Stomach (tissue), 8 donors: ENCODE measurements at regions not wholly inside any gene's neighbourhood (a gene's known extent, or its start where the extent isn't known, plus 50 kb on each side); places are given as distances from the start of the nearest gene placed in this dataset.
A peak's percentile ranks its signal among the peaks of the same experiment; 100 is the strongest.

Source experiments
- DNase-seq, 2 donors: peaks; one replicate each; pipeline versions ENCODE4 v3.0.0 to v3.0.0-alpha.2; 2013 to 2019
- H3K27ac ChIP-seq, 5 donors: fragments of 200-600 bp in 4 of 5; sonication (generic) in 4 of 5; one replicate each; pipeline ENCODE4 v1.5.1; 2013 to 2019; ENCODE audit warnings: mild to moderate bottlenecking in 1 of 5, moderate library complexity in 1 of 5
- H3K27me3 ChIP-seq, 3 donors: fragments of 200-600 bp; sonication (generic); one replicate each; pipeline ENCODE4 v1.5.1; 2017 to 2019; ENCODE audit warnings: mixed run types in 1 of 3
- H3K36me3 ChIP-seq, 4 donors: fragments of 200-600 bp; sonication (generic); 1 replicate in 3 of 4; 2 replicates in 1 of 4; pipeline ENCODE4 v1.5.1; 2016 to 2019
- H3K4me1 ChIP-seq, 4 donors: fragments of 200-600 bp; sonication (generic); one replicate each; pipeline ENCODE4 v1.5.1; 2016 to 2019
- H3K4me3 ChIP-seq, 4 donors: fragments of 200-600 bp; sonication (generic) in 3 of 4; one replicate each; pipeline ENCODE4 v1.5.1; 2016 to 2019; ENCODE audit warnings: mild to moderate bottlenecking in 1 of 4
- H3K9me3 ChIP-seq, 4 donors: fragments of 200-600 bp; sonication (generic); one replicate each; pipeline ENCODE4 v1.5.1; 2016 to 2019
- EP300 ChIP-seq: sonication (generic); formaldehyde crosslinking; IDR thresholded peaks from one replicate; pipeline ENCODE4 v1.6.1; 2017; ENCODE audit warnings: antibody characterized with exemption
- POLR2A ChIP-seq, 4 donors: fragments of 450-650 bp; IDR thresholded peaks; one replicate each; pipeline ENCODE4 v1.6.1; 2016; ENCODE audit warnings: antibody characterized with exemption in 4 of 4, control low read depth in 2 of 4, mild to moderate bottlenecking in 1 of 4, moderate library complexity in 1 of 4
- POLR2AphosphoS5 ChIP-seq, 3 donors: sonication (generic); formaldehyde crosslinking; IDR thresholded peaks; one replicate each; pipeline ENCODE4 v1.6.1; 2016; ENCODE audit warnings: antibody characterized with exemption in 3 of 3
- WGBS, 5 donors: extraction: QIAGEN DNeasy Blood & Tissue Kit in 3 of 5; methylation state at CpG; one replicate each; pipeline versions ENCODE4 v1.1.5 to v1.1.7; 2013 to 2018; 5-methylcytosine and 5-hydroxymethylcytosine counted together
- intact Hi-C: fragments of 100-400 bp; cut with DNase I; formaldehyde crosslinking; loops from one replicate; pipeline ENCODE4 v1.15.1; 2023; ENCODE audit warnings: low total_unique reads
- TF ChIP-seq, protein P1 (sequence below), 7 experiments: fragments of 450-650 bp in 4 of 7; fragments of 200-600 bp in 3 of 7; sonication (generic) in 3 of 7; IDR thresholded peaks; one replicate each; pipeline ENCODE4 v1.5.1; 2016 to 2019; ENCODE audit warnings: antibody characterized with exemption in 7 of 7, control low read depth in 2 of 7, mild to moderate bottlenecking in 1 of 7
- donor health status: healthy with polysubstance abuse.
- donor health status: Bipolar disorder and iron deficiency.
- donor health status: healthy.

DNA sequence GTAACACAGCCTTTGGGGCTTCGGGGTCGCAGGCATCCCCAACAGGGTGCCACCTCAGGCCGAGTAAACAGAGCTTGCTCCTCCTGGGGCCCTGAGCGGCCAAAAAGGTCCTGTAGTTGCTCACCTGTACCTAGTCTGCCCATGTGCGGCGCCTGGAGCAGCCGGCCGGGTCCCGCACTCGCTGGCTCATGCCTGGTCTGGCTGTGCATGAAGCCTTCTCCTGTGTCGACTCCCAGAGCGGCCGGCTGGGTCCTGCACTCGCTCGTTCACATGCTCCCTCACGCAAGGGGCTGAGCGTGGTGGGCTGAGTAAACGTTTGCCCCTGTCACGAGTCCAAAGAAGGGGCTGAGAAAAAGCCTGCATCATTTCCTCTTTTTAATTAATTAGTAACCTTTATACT lies 162.4 kb upstream of the TUT7 start:
- Histone ChIP-seq H3K4me1 (peaks cover 0 to 13% (median 2%) of the 10 kb centered on the region in 4 donors), H3K27ac (no peak overlapping the region), H3K9me3 (no peaks in the 10 kb centered on the region), H3K27me3 (no peaks in the 10 kb centered on the region), H3K4me3 (no peak overlapping the region), H3K36me3 (no peaks in the 10 kb centered on the region)
- TF ChIP-seq POLR2AphosphoS5 (IDR thresholded peaks at IDR 0.05) (no peak), POLR2A (IDR thresholded peaks at IDR 0.05) (no peak), EP300 (no peak)
- TF ChIP-seq, protein P1, sequence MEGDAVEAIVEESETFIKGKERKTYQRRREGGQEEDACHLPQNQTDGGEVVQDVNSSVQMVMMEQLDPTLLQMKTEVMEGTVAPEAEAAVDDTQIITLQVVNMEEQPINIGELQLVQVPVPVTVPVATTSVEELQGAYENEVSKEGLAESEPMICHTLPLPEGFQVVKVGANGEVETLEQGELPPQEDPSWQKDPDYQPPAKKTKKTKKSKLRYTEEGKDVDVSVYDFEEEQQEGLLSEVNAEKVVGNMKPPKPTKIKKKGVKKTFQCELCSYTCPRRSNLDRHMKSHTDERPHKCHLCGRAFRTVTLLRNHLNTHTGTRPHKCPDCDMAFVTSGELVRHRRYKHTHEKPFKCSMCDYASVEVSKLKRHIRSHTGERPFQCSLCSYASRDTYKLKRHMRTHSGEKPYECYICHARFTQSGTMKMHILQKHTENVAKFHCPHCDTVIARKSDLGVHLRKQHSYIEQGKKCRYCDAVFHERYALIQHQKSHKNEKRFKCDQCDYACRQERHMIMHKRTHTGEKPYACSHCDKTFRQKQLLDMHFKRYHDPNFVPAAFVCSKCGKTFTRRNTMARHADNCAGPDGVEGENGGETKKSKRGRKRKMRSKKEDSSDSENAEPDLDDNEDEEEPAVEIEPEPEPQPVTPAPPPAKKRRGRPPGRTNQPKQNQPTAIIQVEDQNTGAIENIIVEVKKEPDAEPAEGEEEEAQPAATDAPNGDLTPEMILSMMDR (IDR thresholded peaks at IDR 0.05) = no peak
- 86 to 92% (median 92%) methylated on average over 18 to 19 of the region's 19 CpGs for WGBS, 5 donors
- intact Hi-C loops = no loop called here
- no peak for DNase-seq

DNA sequence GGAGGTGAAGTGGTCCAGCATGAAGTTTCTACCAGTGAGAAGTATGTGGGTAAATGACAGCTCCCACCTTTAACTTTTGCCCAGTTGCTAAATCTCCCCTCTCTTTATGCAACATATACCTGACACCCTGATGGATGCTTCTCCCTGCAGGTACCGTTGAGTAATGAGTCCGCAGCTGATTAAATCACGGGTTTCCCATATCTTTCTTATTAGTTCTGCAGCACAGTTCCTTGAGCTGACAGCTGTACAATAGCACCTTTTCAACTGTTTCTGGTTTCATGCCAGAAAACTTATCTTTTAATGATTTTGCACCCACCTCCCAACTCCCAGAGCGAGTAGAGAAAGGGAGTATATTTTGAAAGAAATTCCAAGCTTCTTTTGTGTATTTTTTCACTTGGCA lies 161.0 kb upstream of the TUT7 start:
- TF ChIP-seq EP300 = no peak
- TF ChIP-seq POLR2AphosphoS5 (IDR thresholded peaks at IDR 0.05) = no peak
- no peak for TF ChIP-seq POLR2A (IDR thresholded peaks at IDR 0.05)
- TF ChIP-seq, protein P1 (IDR thresholded peaks at IDR 0.05) = no peak
- DNase-seq = peak in 1 of 2 donors; percentile 32
- Histone ChIP-seq H3K27ac (no peak overlapping the region), H3K36me3 (no peaks in the 10 kb centered on the region), H3K4me3 (no peak overlapping the region), H3K27me3 (no peaks in the 10 kb centered on the region), H3K9me3 (no peaks in the 10 kb centered on the region), H3K4me1 (peaks cover 0 to 13% (median 2%) of the 10 kb centered on the region in 4 donors)
- 19 to 43% (median 34%) methylated on average over 4 of the region's 4 CpGs for WGBS, 5 donors
- intact Hi-C loops = no loop called here

DNA sequence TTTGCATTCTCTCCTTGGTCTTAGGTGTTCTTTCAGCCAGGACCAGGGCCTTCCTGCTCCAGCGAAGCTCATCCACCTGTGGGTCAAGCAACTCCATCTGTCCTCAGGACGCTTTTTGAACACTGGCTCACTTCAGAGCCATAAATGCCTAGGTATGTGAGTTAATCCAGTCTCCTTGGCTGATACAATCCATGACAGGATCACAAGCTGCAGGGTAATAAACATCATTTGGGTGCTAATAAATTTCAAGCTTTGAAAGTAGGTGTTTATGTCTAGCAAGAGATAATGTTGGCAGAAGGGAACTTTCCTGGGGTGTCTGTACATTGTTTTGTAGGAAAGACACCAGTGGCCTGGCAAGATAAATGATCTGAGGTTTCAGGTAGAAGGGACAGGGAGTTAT lies 159.2 kb upstream of the TUT7 start:
- Histone ChIP-seq H3K27me3 (no peaks in the 10 kb centered on the region), H3K36me3 (no peaks in the 10 kb centered on the region), H3K9me3 (no peaks in the 10 kb centered on the region), H3K4me1 (peaks cover 0 to 13% (median 2%) of the 10 kb centered on the region in 4 donors), H3K27ac (no peak overlapping the region), H3K4me3 (no peak overlapping the region)
- TF ChIP-seq, protein P1 (IDR thresholded peaks at IDR 0.05) = no peak
- no peak for TF ChIP-seq POLR2AphosphoS5 (IDR thresholded peaks at IDR 0.05)
- TF ChIP-seq POLR2A (IDR thresholded peaks at IDR 0.05) = no peak
- no peak for TF ChIP-seq EP300
- 83 to 95% (median 91%) methylated on average over 2 of the region's 2 CpGs for WGBS, 5 donors
- DNase-seq = no peak
- intact Hi-C loops = no loop called here

DNA sequence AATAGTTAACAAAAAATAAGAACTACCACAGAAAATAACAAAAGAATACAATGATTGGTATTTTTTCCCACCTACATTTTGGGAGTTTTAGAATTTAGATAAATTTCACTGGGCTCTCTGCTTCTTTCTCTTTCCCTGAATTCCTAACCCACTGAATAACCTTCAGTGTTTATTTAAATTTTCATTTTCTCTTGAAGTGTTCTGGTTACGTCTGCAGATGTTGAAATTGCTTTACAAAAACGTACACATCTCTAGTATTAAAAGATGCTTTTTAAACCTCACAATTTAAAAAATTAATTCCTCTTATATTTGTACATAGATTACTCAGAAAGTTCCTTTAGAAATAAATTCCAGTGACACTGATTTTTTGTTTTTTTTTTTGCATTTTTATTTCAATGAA lies 158.7 kb upstream of the TUT7 start:
- intact Hi-C loops = no loop called here
- DNase-seq = no peak
- Histone ChIP-seq H3K9me3 (no peaks in the 10 kb centered on the region), H3K36me3 (no peaks in the 10 kb centered on the region), H3K4me1 (peaks cover 0 to 13% (median 3%) of the 10 kb centered on the region in 4 donors), H3K27me3 (no peaks in the 10 kb centered on the region), H3K4me3 (no peak overlapping the region), H3K27ac (no peak overlapping the region)
- 70 to 86% (median 70%) methylated on average over 2 of the region's 2 CpGs for WGBS, 5 donors
- TF ChIP-seq EP300 (no peak), POLR2AphosphoS5 (IDR thresholded peaks at IDR 0.05) (no peak), POLR2A (IDR thresholded peaks at IDR 0.05) (no peak)
- TF ChIP-seq, protein P1 (IDR thresholded peaks at IDR 0.05) = no peak
